C4-2B (cell line): ENCODE measurements at regions not wholly inside any gene's neighbourhood (a gene's known extent, or its start where the extent isn't known, plus 50 kb on each side); places are given as distances from the start of the nearest gene placed in this dataset.

Experiments used
- H3K27ac ChIP-seq: fragments of 450-650 bp; 2 replicates; pipeline ENCODE4 v1.5.1; 2017
- ZFX ChIP-seq: fragments of 450-650 bp; IDR thresholded peaks from 2 replicates; pipeline ENCODE4 v1.6.1; 2017
- TF ChIP-seq, protein P1 (sequence below): fragments of 450-650 bp; conservative IDR thresholded peaks from 2 replicates; pipeline ENCODE4 v1.5.1; 2017; ENCODE audit warnings: mild to moderate bottlenecking

DNA sequence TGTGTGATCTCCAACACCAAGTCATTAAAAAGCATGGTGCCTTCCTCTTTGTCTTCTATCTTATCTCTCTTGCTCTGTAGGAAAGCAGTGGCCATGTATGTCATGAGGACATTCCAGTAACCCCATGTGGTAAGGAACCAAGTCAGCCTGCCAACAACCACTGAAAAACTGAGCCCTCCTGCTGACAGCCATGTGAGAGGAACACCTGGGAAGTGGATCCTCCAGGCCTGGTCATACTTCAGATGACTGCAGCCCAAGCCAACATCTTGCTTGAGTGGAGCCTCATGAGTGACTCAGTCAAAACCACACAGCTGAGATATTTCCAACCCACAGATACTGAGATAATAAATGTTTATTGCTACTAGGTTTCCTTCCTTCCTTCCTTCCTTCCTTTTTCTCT, 597.3 kb downstream of the ZIC1 start:
- no peak overlapping the region for H3K27ac ChIP-seq
- no peak for TF ChIP-seq ZFX
- TF ChIP-seq, protein P1, sequence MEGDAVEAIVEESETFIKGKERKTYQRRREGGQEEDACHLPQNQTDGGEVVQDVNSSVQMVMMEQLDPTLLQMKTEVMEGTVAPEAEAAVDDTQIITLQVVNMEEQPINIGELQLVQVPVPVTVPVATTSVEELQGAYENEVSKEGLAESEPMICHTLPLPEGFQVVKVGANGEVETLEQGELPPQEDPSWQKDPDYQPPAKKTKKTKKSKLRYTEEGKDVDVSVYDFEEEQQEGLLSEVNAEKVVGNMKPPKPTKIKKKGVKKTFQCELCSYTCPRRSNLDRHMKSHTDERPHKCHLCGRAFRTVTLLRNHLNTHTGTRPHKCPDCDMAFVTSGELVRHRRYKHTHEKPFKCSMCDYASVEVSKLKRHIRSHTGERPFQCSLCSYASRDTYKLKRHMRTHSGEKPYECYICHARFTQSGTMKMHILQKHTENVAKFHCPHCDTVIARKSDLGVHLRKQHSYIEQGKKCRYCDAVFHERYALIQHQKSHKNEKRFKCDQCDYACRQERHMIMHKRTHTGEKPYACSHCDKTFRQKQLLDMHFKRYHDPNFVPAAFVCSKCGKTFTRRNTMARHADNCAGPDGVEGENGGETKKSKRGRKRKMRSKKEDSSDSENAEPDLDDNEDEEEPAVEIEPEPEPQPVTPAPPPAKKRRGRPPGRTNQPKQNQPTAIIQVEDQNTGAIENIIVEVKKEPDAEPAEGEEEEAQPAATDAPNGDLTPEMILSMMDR: no peak

DNA sequence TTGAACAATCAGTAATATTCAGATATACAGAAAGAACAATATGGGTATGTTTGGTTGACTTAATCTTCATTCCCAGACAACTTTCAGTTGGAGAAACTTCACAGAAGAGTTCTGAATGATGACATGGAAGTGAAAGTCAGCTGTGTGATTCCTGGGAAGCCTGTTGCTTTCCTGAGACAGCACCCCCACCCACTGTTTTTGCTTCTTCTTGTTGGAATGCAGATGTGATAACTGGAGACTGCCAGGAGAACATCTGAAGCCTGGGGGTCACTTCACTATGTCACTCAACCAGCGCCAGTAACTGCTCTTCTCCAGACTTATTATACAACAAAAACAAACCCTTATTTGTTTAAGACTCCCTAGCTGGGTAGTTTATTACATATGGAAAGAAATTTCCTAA, 599.4 kb downstream of the ZIC1 start:
- TF ChIP-seq, protein P1: no peak
- no peak for TF ChIP-seq ZFX
- no peak overlapping the region for H3K27ac ChIP-seq

DNA sequence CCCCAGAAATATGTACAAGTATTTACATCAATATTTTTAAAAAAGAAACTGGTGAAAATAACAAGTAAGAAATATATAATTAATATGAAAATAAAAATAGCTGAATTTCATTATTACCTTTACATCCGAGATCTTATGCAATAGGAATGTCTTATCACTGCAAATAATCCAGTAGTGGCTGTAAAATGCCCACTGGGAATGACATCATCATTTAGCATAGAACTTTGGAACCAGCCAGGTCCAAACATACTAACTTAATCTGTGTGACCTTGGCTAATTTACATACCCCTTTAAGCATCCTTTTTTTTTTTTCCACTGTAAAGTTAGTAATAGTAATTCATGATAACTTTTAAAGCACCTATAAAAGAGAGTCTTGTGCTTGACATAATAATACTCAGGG, 611.7 kb downstream of the ZIC1 start:
- H3K27ac ChIP-seq: no peak overlapping the region
- no peak for TF ChIP-seq ZFX
- TF ChIP-seq, protein P1: no peak

DNA sequence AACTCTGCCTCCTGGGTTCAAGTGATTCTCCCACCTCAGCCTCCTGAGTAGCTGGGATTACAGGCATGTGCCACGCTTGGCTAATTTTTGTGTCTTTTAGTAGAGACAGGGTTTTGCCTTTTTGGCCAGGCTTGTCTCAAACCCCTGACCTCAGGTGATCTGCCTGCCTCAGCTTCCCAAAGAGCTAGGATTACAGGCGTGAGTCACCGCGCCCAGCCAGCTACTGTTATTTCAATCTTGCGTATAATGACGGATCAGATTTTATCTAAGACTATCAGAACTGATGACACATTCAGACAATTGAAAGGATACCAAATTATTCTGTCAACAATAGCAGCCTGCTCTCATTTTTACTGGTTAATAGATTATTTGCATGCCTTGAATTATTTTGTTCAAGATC, 612.2 kb downstream of the ZIC1 start:
- no peak overlapping the region for H3K27ac ChIP-seq
- no peak for TF ChIP-seq ZFX
- TF ChIP-seq, protein P1: no peak

DNA sequence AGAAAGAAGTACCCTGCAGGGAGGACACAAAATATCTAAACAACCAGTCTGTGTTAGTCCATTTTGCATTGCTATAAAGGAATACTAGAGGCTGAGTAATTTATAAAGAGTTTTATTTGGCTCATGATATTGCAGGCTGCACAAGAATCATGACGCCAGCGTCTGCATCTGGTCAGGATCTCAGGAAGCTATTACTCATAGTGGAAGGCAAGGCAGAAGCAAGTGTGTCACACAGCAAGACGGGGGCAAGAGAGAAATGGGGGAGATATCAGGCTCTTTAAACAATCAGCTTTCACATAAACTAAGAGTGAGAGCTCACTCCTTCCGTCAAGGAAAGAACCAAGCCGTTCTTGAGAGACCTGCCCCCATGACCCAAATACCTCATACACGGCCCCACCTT, 614.8 kb downstream of the ZIC1 start:
- H3K27ac ChIP-seq: no peak overlapping the region
- TF ChIP-seq, protein P1: no peak
- no peak for TF ChIP-seq ZFX

DNA sequence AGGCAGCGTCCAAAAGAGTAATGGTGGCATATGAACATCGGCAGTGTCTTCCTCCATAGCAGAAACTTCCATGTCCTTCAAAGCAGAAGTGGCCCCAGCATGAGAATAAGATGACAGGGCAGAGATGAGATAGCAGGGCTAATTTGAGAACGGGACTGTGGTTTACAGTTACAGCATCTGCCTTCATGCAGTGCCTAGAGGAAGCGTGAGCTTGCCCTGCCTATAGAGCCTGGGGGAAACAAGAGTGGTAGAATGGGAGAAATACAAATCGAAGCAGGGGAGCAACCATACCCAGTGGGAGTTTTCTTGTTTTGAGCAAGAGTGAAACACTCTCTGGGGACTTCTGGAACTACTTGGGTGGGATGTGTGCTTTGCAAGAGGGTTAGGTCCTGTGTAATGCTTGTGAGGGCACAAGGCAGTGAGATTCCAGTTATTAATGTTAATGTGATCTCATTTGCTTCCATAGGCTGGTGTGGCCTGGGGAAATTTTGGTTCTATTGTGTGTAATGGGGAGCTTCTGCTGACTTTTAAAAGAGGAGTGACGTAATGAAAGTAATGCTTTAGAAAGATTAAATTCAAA, 616.9 kb downstream of the ZIC1 start:
- no peak for TF ChIP-seq ZFX
- TF ChIP-seq, protein P1: no peak

DNA sequence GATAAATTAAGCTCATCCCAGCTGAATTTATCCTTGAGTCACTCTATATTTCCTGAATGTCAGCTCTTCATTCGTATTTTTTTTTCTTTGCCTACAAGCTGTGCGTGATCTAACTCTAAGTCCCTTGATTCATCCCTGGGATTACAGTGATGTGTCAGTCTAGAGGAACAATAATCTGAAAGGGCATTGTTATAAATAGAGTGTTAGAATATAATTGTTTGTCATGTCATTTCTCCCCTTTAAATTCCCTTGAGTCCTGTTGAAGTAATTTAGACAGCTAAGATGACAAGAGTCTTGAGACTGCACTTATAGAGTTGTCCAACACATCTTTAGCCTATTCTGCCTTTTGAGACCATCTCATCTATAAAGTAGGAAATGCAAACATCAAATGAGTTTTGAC, 621.8 kb downstream of the ZIC1 start:
- no peak overlapping the region for H3K27ac ChIP-seq
- TF ChIP-seq ZFX: no peak
- TF ChIP-seq, protein P1: no peak

More for the DNA sequence above, 616.9 kb downstream of the ZIC1 start:
- no peak overlapping the region for H3K27ac ChIP-seq
